Activated CD4-positive, alpha-beta T cell treated with anti-CD3 and anti-CD28 coated beads, Interleukin-2, amount 50 U/mL, for 48 hours (primary cell): ENCODE measurements at regions not wholly inside any gene's neighbourhood (a gene's known extent, or its start where the extent isn't known, plus 50 kb on each side); places are given as distances from the start of the nearest gene placed in this dataset.

Experiments
- DNase-seq, 2 experiments: peaks; one replicate each; pipeline ENCODE4 v3.0.0-alpha.2; 2020

- no peak for DNase-seq
These were observed 270.3 kb upstream of the NEBL start for GRCh38 chr10:21167288-21168010.

GRCh38 chr10:21166557-21167287 lies 269.6 kb upstream of the NEBL start:
- DNase-seq, result no peak

GRCh38 chr10:21165489-21165888 lies 268.4 kb upstream of the NEBL start:
- DNase-seq, result no peak

GRCh38 chr10:21164687-21165086 lies 267.6 kb upstream of the NEBL start:
- no peak for DNase-seq

GRCh38 chr10:21162948-21163347 lies 265.8 kb upstream of the NEBL start:
- no peak for DNase-seq

GRCh38 chr10:21161647-21162046 lies 264.5 kb upstream of the NEBL start:
- no peak for DNase-seq

GRCh38 chr10:21161090-21161625 lies 264.0 kb upstream of the NEBL start:
- DNase-seq, result no peak

GRCh38 chr10:21160116-21160515 lies 263.0 kb upstream of the NEBL start:
- DNase-seq, result no peak

GRCh38 chr10:21159669-21160068 lies 262.6 kb upstream of the NEBL start:
- no peak for DNase-seq

GRCh38 chr10:21158301-21158700 lies 261.2 kb upstream of the NEBL start:
- no peak for DNase-seq

- no peak for DNase-seq
These were observed 260.6 kb upstream of the NEBL start for GRCh38 chr10:21157664-21158063.

GRCh38 chr10:21150166-21150565 lies 253.1 kb upstream of the NEBL start:
- no peak for DNase-seq

- no peak for DNase-seq
These were observed 249.3 kb upstream of the NEBL start for GRCh38 chr10:21146436-21146789.

- DNase-seq, result no peak
These were observed 248.8 kb upstream of the NEBL start for GRCh38 chr10:21145751-21146435.

GRCh38 chr10:21144047-21144446 lies 246.9 kb upstream of the NEBL start:
- DNase-seq, result no peak

GRCh38 chr10:21141946-21142492 lies 244.9 kb upstream of the NEBL start:
- no peak for DNase-seq

GRCh38 chr10:21138769-21139340 lies 241.7 kb upstream of the NEBL start:
- no peak for DNase-seq

GRCh38 chr10:21135023-21135931 lies 238.2 kb upstream of the NEBL start:
- DNase-seq, result no peak

GRCh38 chr10:21134645-21135022 lies 237.5 kb upstream of the NEBL start:
- no peak for DNase-seq

- DNase-seq, result no peak
These were observed 233.8 kb upstream of the NEBL start for GRCh38 chr10:21130683-21131442.

- no peak for DNase-seq
These were observed 233.0 kb upstream of the NEBL start for GRCh38 chr10:21130108-21130507.
